ENCODE measurements at regions not wholly inside any gene's neighbourhood (a gene's known extent, or its start where the extent isn't known, plus 50 kb on each side); places are given as distances from the start of the nearest gene placed in this dataset.
"Not testable (repeated sequence)": the region's sequence is repeated elsewhere in the genome, so short reads cannot be mapped to it uniquely, and the experiment has no call there.

DNA sequence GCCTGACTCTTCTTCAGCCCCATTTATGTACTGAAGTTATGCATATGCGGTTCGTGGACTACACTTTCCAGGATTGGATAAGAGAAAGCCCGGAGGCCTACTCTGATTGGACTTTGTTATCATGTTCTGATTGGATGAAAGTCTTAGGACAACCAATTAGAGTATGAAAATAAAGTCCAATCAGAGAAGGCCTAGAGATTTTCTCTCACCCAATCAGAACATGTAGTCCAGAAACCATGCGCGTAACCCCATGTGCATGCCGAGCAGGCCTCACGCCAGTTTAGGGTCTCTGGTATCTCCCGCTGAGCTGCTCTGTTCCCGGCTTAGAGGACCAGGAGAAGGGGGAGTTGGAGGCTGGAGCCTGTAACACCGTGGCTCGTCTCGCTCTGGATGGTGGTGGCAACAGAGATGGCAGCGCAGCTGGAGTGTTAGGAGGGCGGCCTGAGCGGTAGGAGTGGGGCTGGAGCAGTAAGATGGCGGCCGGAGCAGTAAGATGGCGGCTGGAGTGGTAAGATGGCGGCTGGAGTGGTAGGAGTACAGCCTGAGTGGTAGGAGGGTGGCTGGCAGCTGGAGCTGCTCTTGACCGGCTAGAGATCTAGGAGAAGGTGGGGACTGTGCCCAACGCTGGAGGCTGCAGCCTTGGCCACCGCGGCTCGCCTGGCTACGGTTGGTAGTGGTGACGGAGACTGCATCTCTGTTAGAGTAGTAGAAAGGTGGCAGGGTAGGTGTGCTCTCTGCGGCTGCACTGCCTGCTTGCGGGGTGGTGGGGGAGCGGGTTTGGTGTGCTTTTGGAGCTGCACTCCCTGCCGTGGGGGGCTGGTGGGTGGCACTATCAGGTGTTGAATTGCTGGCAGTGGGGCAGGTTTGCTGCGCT lies 107.9 kb upstream of the TPTE start:
- FAIRE-seq; H4K20me1 ChIP-seq (ENCODE audit: insufficient read depth, low read length); H3K79me2 ChIP-seq (ENCODE audit: insufficient read depth, low read length); H3K36me3 Mint-ChIP-seq (ENCODE audit: low read depth, unreplicated experiment); H3K27me3 Mint-ChIP-seq (ENCODE audit: low read depth, unreplicated experiment); H3K4me1 ChIP-seq (ENCODE audit: insufficient read depth, low read length); H3K4me2 ChIP-seq (ENCODE audit: low read length); H3K9me3 Mint-ChIP-seq (ENCODE audit: unreplicated experiment); DNase-seq (ENCODE audit: low read depth); H3K4me3 ChIP-seq (ENCODE audit: insufficient read depth, low read depth, low read length); H3K27ac ChIP-seq (ENCODE audit: low read depth, low read length); H3K36me3 ChIP-seq (ENCODE audit: insufficient read depth, low read length); H3K27ac Mint-ChIP-seq (ENCODE audit: unreplicated experiment); H2AFZ ChIP-seq (ENCODE audit: low read depth, low read length); H3K4me1 Mint-ChIP-seq (ENCODE audit: low read depth, unreplicated experiment); H3K9ac ChIP-seq (ENCODE audit: low read length); H3K27me3 ChIP-seq (ENCODE audit: insufficient read depth, low read length); H3K4me3 Mint-ChIP-seq (ENCODE audit: unreplicated experiment): not testable (repeated sequence)
- H3K9me3 ChIP-seq (ENCODE audit: insufficient read depth, low read depth, low read length), result peaks cover 23% of the 10 kb centered on the region

DNA sequence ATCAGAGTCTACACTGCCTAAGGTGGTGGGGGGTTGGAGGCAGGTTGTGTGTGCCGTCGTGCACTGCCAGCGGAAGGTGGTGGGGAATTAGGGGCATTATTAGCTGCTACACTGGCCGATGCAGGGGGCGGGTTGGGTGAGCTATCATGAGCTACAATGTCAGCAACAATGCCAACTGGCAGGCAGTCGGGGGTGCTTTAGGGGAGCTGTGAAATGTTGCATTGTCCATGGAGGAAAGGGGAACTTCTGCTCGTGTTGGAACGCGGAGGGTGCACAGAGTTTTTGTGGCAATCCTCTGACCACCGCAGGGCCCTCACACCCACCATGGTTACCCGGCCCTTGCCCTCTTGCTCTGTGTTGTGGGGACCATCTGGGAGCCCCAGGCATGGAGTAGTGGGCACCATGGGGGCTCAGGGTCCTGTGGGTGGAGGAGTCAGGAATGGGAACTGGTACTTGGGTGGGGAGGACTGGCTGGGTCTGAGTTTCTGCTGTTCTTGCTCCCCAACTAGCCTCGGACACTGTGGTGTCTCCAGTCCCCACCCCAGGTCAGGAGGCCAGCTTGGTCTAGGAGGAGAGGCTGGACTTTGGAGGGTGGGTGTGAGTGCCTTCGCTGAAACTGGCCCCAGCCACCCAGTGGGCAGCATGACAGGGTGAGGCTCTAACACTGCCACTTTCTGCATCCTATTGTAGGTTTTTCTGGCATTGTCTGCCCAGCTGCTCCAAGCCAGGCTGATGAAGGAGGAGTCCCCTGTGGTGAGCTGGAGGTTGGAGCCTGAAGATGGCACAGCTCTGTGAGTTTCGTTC lies 107.1 kb upstream of the TPTE start:
- H3K4me3 ChIP-seq (ENCODE audit: insufficient read depth, low read depth, low read length); H4K20me1 ChIP-seq (ENCODE audit: insufficient read depth, low read length); H3K4me1 ChIP-seq (ENCODE audit: insufficient read depth, low read length); H3K4me1 Mint-ChIP-seq (ENCODE audit: low read depth, unreplicated experiment); H3K4me2 ChIP-seq (ENCODE audit: low read length); H3K4me3 Mint-ChIP-seq (ENCODE audit: unreplicated experiment); H3K9me3 Mint-ChIP-seq (ENCODE audit: unreplicated experiment); H2AFZ ChIP-seq (ENCODE audit: low read depth, low read length); H3K27ac ChIP-seq (ENCODE audit: low read depth, low read length); H3K27me3 Mint-ChIP-seq (ENCODE audit: low read depth, unreplicated experiment); FAIRE-seq; H3K27me3 ChIP-seq (ENCODE audit: insufficient read depth, low read length); H3K9ac ChIP-seq (ENCODE audit: low read length); H3K27ac Mint-ChIP-seq (ENCODE audit: unreplicated experiment); H3K36me3 Mint-ChIP-seq (ENCODE audit: low read depth, unreplicated experiment); H3K36me3 ChIP-seq (ENCODE audit: insufficient read depth, low read length); H3K79me2 ChIP-seq (ENCODE audit: insufficient read depth, low read length); DNase-seq (ENCODE audit: low read depth): not testable (repeated sequence)
- peaks cover 31% of the 10 kb centered on the region for H3K9me3 ChIP-seq (ENCODE audit: insufficient read depth, low read depth, low read length)

DNA sequence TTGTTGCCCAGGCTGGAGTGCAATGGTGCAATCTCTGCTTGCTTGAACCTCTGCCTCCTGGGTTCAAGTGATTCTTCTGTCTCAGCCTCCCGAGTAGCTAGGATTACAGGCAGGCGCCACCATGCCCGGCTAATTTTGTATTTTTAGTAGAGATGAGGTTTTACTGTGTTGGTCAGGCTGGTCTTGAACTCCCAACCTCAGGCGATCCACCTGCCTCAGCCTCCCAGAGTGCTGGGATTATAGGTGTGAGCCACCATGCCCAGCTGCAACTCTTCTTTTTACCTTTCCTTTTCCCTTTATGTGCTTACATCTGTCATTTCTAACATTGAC lies 106.5 kb upstream of the TPTE start:
- not testable (repeated sequence) for FAIRE-seq; H3K4me3 ChIP-seq (ENCODE audit: insufficient read depth, low read depth, low read length); H2AFZ ChIP-seq (ENCODE audit: low read depth, low read length); H3K27ac Mint-ChIP-seq (ENCODE audit: unreplicated experiment); H3K79me2 ChIP-seq (ENCODE audit: insufficient read depth, low read length); H3K9ac ChIP-seq (ENCODE audit: low read length); H3K27ac ChIP-seq (ENCODE audit: low read depth, low read length); H3K4me1 ChIP-seq (ENCODE audit: insufficient read depth, low read length); H3K36me3 ChIP-seq (ENCODE audit: insufficient read depth, low read length); DNase-seq (ENCODE audit: low read depth); H4K20me1 ChIP-seq (ENCODE audit: insufficient read depth, low read length); H3K4me2 ChIP-seq (ENCODE audit: low read length); H3K36me3 Mint-ChIP-seq (ENCODE audit: low read depth, unreplicated experiment); H3K4me1 Mint-ChIP-seq (ENCODE audit: low read depth, unreplicated experiment); H3K27me3 ChIP-seq (ENCODE audit: insufficient read depth, low read length); H3K9me3 Mint-ChIP-seq (ENCODE audit: unreplicated experiment); H3K4me3 Mint-ChIP-seq (ENCODE audit: unreplicated experiment); H3K27me3 Mint-ChIP-seq (ENCODE audit: low read depth, unreplicated experiment)
- peaks cover 33% of the 10 kb centered on the region for H3K9me3 ChIP-seq (ENCODE audit: insufficient read depth, low read depth, low read length)

DNA sequence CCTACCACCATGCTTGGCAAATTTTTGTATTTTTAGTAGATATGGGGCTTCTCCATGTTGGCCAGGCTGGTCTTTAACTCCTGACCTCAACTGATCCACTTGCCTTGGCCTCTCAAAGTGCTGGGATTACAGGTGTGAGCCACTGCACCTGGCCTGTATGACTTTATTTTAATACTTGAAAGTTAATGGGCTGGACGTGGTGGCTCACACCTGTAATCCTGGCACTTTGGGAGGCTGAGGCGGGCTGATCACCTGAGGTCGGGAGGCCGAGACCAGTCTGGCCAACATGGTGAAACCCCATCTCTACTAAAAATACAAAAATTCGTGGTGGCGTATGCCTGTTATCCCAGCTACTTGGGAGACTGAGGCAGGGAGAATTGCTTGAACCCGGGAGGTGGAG lies 105.9 kb upstream of the TPTE start:
- not testable (repeated sequence) for H3K27me3 ChIP-seq (ENCODE audit: insufficient read depth, low read length); DNase-seq (ENCODE audit: low read depth); H3K4me1 Mint-ChIP-seq (ENCODE audit: low read depth, unreplicated experiment); H4K20me1 ChIP-seq (ENCODE audit: insufficient read depth, low read length); H3K4me2 ChIP-seq (ENCODE audit: low read length); H3K36me3 ChIP-seq (ENCODE audit: insufficient read depth, low read length); H3K36me3 Mint-ChIP-seq (ENCODE audit: low read depth, unreplicated experiment); H3K4me3 Mint-ChIP-seq (ENCODE audit: unreplicated experiment); H3K4me1 ChIP-seq (ENCODE audit: insufficient read depth, low read length); FAIRE-seq; H3K9ac ChIP-seq (ENCODE audit: low read length); H3K79me2 ChIP-seq (ENCODE audit: insufficient read depth, low read length); H2AFZ ChIP-seq (ENCODE audit: low read depth, low read length); H3K27me3 Mint-ChIP-seq (ENCODE audit: low read depth, unreplicated experiment); H3K27ac Mint-ChIP-seq (ENCODE audit: unreplicated experiment); H3K9me3 Mint-ChIP-seq (ENCODE audit: unreplicated experiment); H3K4me3 ChIP-seq (ENCODE audit: insufficient read depth, low read depth, low read length); H3K27ac ChIP-seq (ENCODE audit: low read depth, low read length)
- peaks cover 33% of the 10 kb centered on the region for H3K9me3 ChIP-seq (ENCODE audit: insufficient read depth, low read depth, low read length)

GRCh38 chr21:10415859-10416258 lies 105.5 kb upstream of the TPTE start:
- H3K36me3 Mint-ChIP-seq (ENCODE audit: low read depth, unreplicated experiment), result not testable (repeated sequence)

More at GRCh38 chr21:10415859-10416258, 105.5 kb upstream of the TPTE start:
- H3K4me1 ChIP-seq (ENCODE audit: insufficient read depth, low read length); H3K4me1 Mint-ChIP-seq (ENCODE audit: low read depth, unreplicated experiment); H3K27me3 ChIP-seq (ENCODE audit: insufficient read depth, low read length); H3K27ac Mint-ChIP-seq (ENCODE audit: unreplicated experiment); H3K4me3 ChIP-seq (ENCODE audit: insufficient read depth, low read depth, low read length); H3K27ac ChIP-seq (ENCODE audit: low read depth, low read length); H3K4me3 Mint-ChIP-seq (ENCODE audit: unreplicated experiment); H3K79me2 ChIP-seq (ENCODE audit: insufficient read depth, low read length); H2AFZ ChIP-seq (ENCODE audit: low read depth, low read length); H3K4me2 ChIP-seq (ENCODE audit: low read length); H3K36me3 ChIP-seq (ENCODE audit: insufficient read depth, low read length); H4K20me1 ChIP-seq (ENCODE audit: insufficient read depth, low read length); H3K9ac ChIP-seq (ENCODE audit: low read length); H3K27me3 Mint-ChIP-seq (ENCODE audit: low read depth, unreplicated experiment); FAIRE-seq; DNase-seq (ENCODE audit: low read depth); H3K9me3 Mint-ChIP-seq (ENCODE audit: unreplicated experiment): not testable (repeated sequence)
- peaks cover 33% of the 10 kb centered on the region for H3K9me3 ChIP-seq (ENCODE audit: insufficient read depth, low read depth, low read length)

All from astrocyte (in vitro differentiated cells and primary cell).